Stimulated activated naive CD4-positive, alpha-beta T cell (primary cell): ENCODE measurements at regions not wholly inside any gene's neighbourhood (a gene's known extent, or its start where the extent isn't known, plus 50 kb on each side); places are given as distances from the start of the nearest gene placed in this dataset.
"Not testable (repeated sequence)": the region's sequence is repeated elsewhere in the genome, so short reads cannot be mapped to it uniquely, and the experiment has no call there.

ENCODE experiments used
- DNase-seq, 6 experiments: peaks; one replicate each; lab custom pipeline; 2025; lab: John Stamatoyannopoulos, UW

- DNase-seq = no peak
Observed at GRCh38 chr17:70320673-70321345, 151.5 kb downstream of the KCNJ2 start.

- no peak for DNase-seq
Observed at GRCh38 chr17:70321352-70321751, 152.0 kb downstream of the KCNJ2 start.

- no peak for DNase-seq
Observed at GRCh38 chr17:70323269-70323668, 153.9 kb downstream of the KCNJ2 start.

- no peak for DNase-seq
Observed at GRCh38 chr17:70324031-70324430, 154.7 kb downstream of the KCNJ2 start.

- DNase-seq = no peak
Observed at GRCh38 chr17:70327279-70327678, 157.9 kb downstream of the KCNJ2 start.

GRCh38 chr17:70327723-70328122 is 158.4 kb downstream of the KCNJ2 start:
- DNase-seq = no peak

GRCh38 chr17:70329721-70330120 is 160.4 kb downstream of the KCNJ2 start:
- DNase-seq = no peak

- DNase-seq = not testable (repeated sequence)
Observed at GRCh38 chr17:70331066-70331465, 161.7 kb downstream of the KCNJ2 start.

- DNase-seq = no peak
Observed at GRCh38 chr17:70332356-70333210, 163.3 kb downstream of the KCNJ2 start.

GRCh38 chr17:70336411-70336810 is 167.1 kb downstream of the KCNJ2 start:
- DNase-seq = no peak

GRCh38 chr17:70338946-70339354 is 169.6 kb downstream of the KCNJ2 start:
- no peak for DNase-seq

GRCh38 chr17:70343114-70343513 is 173.8 kb downstream of the KCNJ2 start:
- no peak for DNase-seq

- no peak for DNase-seq
Observed at GRCh38 chr17:70344386-70345060, 175.2 kb downstream of the KCNJ2 start.

- no peak for DNase-seq
Observed at GRCh38 chr17:70345061-70345460, 175.7 kb downstream of the KCNJ2 start.

GRCh38 chr17:70352834-70353233 is 183.5 kb downstream of the KCNJ2 start:
- DNase-seq = no peak

GRCh38 chr17:70353408-70354092 is 184.2 kb downstream of the KCNJ2 start:
- no peak for DNase-seq

GRCh38 chr17:70355185-70355584 is 185.9 kb downstream of the KCNJ2 start:
- DNase-seq = no peak

GRCh38 chr17:70357190-70357589 is 187.9 kb downstream of the KCNJ2 start:
- no peak for DNase-seq

- no peak for DNase-seq
Observed at GRCh38 chr17:70365091-70365583, 195.8 kb downstream of the KCNJ2 start.

- no peak for DNase-seq
Observed at GRCh38 chr17:70366386-70366785, 197.1 kb downstream of the KCNJ2 start.

GRCh38 chr17:70368011-70368410 is 198.7 kb downstream of the KCNJ2 start:
- no peak for DNase-seq

GRCh38 chr17:70369391-70369790 is 200.1 kb downstream of the KCNJ2 start:
- no peak for DNase-seq
